ENCODE measurements at regions not wholly inside any gene's neighbourhood (a gene's known extent, or its start where the extent isn't known, plus 50 kb on each side); places are given as distances from the start of the nearest gene placed in this dataset.

DNA sequence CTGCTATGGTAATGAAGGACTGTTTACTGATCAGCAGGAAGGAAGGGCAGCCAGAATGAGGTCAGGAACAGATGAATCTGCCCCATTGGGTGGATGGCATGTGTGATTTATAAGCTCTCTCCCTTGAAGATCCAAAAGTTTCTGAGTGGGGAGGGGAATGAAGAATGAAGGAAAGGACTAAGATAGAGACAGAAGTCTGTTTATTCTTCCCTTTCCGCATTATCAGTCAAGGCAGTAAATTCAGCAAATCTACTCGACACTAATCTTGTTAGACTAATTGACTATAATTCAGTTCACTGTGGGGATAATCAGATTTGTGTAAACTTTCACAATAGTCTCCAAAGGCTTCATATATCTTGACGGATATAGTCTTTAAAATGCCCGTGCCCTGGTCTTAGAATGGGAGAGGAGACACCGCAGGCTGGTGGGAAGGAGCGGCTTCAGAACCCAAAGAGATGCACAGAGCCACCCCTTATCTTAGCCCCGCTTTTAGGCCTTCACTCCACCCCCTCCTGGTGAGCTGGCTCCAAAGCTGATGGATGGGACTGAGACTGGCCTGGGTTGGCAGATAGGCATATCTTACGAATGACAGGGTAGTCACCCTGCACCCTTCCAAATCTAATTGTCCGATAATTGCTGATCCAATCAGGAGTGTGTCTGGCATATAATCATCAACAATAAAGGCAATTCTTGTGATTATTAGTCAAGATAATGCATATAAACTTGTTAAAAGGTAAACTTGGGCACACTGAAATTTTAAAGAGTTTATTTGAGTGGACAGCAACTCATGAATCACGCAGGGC, 76.0 kb upstream of the PPM1J start:
- TF ChIP-seq, protein P1, sequence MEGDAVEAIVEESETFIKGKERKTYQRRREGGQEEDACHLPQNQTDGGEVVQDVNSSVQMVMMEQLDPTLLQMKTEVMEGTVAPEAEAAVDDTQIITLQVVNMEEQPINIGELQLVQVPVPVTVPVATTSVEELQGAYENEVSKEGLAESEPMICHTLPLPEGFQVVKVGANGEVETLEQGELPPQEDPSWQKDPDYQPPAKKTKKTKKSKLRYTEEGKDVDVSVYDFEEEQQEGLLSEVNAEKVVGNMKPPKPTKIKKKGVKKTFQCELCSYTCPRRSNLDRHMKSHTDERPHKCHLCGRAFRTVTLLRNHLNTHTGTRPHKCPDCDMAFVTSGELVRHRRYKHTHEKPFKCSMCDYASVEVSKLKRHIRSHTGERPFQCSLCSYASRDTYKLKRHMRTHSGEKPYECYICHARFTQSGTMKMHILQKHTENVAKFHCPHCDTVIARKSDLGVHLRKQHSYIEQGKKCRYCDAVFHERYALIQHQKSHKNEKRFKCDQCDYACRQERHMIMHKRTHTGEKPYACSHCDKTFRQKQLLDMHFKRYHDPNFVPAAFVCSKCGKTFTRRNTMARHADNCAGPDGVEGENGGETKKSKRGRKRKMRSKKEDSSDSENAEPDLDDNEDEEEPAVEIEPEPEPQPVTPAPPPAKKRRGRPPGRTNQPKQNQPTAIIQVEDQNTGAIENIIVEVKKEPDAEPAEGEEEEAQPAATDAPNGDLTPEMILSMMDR (IDR thresholded peaks at IDR 0.05): no peak
- no peak overlapping the region for H3K27ac ChIP-seq
- no peak for DNase-seq (ENCODE audit: low spot score)
- no peak overlapping the region for H3K4me3 ChIP-seq

- TF ChIP-seq, protein P1 (IDR thresholded peaks at IDR 0.05): no peak
- DNase-seq (ENCODE audit: low spot score): no peak
- Histone ChIP-seq H3K4me3 (no peak overlapping the region), H3K27ac (no peak overlapping the region)
These were observed 73.4 kb upstream of the PPM1J start for GRCh38 chr1:112788561-112788960.

DNA sequence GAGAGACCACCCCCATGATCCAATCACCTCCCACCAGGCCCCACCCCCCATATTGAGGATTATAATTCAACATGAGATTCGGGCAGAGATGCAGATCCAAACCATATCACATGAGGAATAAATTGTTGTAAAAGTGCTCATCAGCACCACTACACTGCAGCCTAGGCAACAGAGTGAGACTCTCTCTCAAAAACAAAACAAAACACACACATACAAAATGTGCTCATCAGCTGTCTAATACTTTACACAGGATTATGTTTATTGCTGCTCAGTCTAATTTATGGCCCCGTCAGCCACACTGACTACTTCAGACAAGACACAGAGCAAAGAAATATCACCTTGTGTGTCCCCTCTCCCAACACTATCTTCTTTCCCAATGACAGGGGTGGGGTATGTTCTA, 72.9 kb upstream of the PPM1J start:
- DNase-seq (ENCODE audit: low spot score): no peak
- Histone ChIP-seq H3K27ac (no peak overlapping the region), H3K4me3 (no peak overlapping the region)
- TF ChIP-seq, protein P1 (IDR thresholded peaks at IDR 0.05): no peak

- TF ChIP-seq, protein P1 (IDR thresholded peaks at IDR 0.05): no peak
- DNase-seq (ENCODE audit: low spot score): no peak
These were observed 67.9 kb upstream of the PPM1J start for GRCh38 chr1:112783059-112783458.

DNA sequence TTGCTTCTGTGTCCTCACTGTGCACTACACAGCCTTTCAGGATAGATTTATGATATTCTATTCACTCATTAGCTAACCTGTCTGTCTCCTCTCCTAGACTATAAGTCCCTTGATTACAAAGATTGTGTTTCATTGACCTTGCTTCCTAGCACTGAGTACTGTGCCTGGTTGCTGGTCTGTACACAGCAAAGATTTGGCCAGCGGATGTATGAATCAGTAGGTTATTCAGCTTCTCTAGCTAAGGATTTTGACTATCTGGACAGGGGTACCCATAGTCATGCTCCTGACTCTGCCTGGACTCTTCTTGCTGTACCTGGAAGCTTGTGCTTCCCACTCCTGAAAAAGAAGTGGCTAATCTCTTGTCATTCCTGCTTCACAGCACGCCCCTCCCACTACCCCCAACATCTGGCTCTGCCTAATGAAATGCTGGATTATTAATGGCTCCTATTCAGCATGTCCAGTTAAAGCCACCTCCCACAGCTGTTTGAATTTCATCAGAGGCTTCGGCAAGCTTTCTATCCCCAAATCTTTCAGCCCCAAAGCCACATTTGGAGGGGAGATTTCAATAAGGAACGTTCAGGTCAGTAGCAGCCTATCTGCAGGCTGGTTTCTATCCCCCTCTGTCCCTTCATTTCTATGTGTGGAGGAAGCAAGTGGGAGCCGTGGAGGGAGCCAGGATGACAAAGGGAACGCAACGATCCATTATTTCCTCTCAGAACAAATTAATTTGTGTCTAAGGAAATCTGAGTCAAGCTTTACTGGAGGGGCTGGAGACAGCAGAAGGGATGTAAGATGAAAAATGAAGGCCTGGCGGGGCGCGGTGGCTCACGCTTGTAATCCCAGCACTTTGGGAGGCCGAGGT, 64.8 kb upstream of the PPM1J start:
- TF ChIP-seq, protein P1 (IDR thresholded peaks at IDR 0.05): no peak
- no peak overlapping the region for H3K27ac ChIP-seq
- no peak for DNase-seq (ENCODE audit: low spot score)
- H3K4me3 ChIP-seq: no peak overlapping the region

More at GRCh38 chr1:112783059-112783458, 67.9 kb upstream of the PPM1J start:
- Histone ChIP-seq H3K4me3 (no peak overlapping the region), H3K27ac (no peak overlapping the region)

DNA sequence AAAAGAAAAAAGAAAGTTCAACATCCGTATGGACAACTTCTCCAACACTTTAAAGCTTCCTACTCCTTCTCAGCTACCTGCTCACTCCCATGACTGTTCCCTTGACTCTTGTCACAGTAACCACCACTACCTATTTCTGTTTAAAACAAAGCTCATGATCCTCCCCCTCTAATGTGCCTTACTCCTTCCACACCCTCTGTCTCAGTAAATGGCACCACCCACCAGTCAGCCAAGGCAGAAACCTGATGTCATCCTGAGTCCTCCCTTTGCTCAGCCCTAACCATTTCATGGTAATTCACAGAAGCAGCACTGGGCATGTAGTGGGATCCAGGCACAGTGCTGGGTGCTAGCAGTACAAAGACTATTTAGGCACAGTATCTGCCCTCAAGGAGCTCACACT, 63.0 kb upstream of the PPM1J start:
- Histone ChIP-seq H3K27ac (no peak overlapping the region), H3K4me3 (no peak overlapping the region)
- DNase-seq (ENCODE audit: low spot score): no peak
- TF ChIP-seq, protein P1 (IDR thresholded peaks at IDR 0.05): no peak
